Activated CD8-positive, alpha-beta T cell treated with anti-CD3 and anti-CD28 coated beads for 36 hours (primary cell): ENCODE measurements at regions not wholly inside any gene's neighbourhood (a gene's known extent, or its start where the extent isn't known, plus 50 kb on each side); places are given as distances from the start of the nearest gene placed in this dataset.

ENCODE experiments used
- ATAC-seq: fragments of 200-7000 bp; cut with Tn5 transposase; one replicate; pipeline ENCODE4 v1.10.0; 2021; ENCODE audit warnings: mild to moderate bottlenecking, moderate library complexity
- CTCF ChIA-PET: fragments of 350-600 bp; sonication (Branson Sonifier 250); formaldehyde crosslinking; loops from one replicate; lab custom pipeline; 2021; ENCODE audit warnings: antibody characterized with exemption; lab: Charles Lee
- POLR2A ChIA-PET: fragments of 350-600 bp; sonication (Branson Sonifier 250); formaldehyde crosslinking; loops from one replicate; lab custom pipeline; 2021; ENCODE audit warnings: antibody characterized with exemption; lab: Charles Lee
- DNase-seq: peaks from one replicate; pipeline ENCODE4 v3.0.0-alpha.2; 2020
- H3K27ac Mint-ChIP-seq: one replicate; pipeline ENCODE4 v1.8.0; 2021; ENCODE audit warnings: mild to moderate bottlenecking, mixed read lengths
- H3K27me3 Mint-ChIP-seq: one replicate; pipeline ENCODE4 v1.8.0; 2021; ENCODE audit warnings: mixed read lengths
- H3K36me3 Mint-ChIP-seq: one replicate; pipeline ENCODE4 v1.8.0; 2021; ENCODE audit warnings: low read depth, mixed read lengths
- H3K4me1 Mint-ChIP-seq: one replicate; pipeline ENCODE4 v1.8.0; 2021; ENCODE audit warnings: low read depth, mixed read lengths
- H3K4me3 Mint-ChIP-seq: one replicate; pipeline ENCODE4 v1.8.0; 2021; ENCODE audit warnings: mild to moderate bottlenecking, moderate library complexity, mixed read lengths
- H3K9me3 Mint-ChIP-seq: one replicate; pipeline ENCODE4 v1.8.0; 2021; ENCODE audit warnings: mixed read lengths
- CTCF ChIP-seq: fragments of 200-600 bp; IDR thresholded peaks from one replicate; pipeline ENCODE4 v1.8.0; 2022; ENCODE audit warnings: antibody characterized with exemption, mild to moderate bottlenecking
- intact Hi-C: fragments of 100-400 bp; cut with micrococcal nuclease; formaldehyde crosslinking; loops from one replicate; pipeline ENCODE4 v1.10.0; 2022

GRCh38 chr16:72300892-72301291 lies 128.9 kb upstream of the PMFBP1 start:
- no peak for DNase-seq
- ChIA-PET CTCF (no interaction called here), POLR2A (no interaction called here)
- Mint-ChIP-seq H3K27ac (no peak overlapping the region), H3K27me3 (no peaks in the 10 kb centered on the region), H3K9me3 (peaks cover 2% of the 10 kb centered on the region), H3K36me3 (no peaks in the 10 kb centered on the region), H3K4me3 (no peak overlapping the region), H3K4me1 (no peaks in the 10 kb centered on the region)
- intact Hi-C loops: no loop called here
- no peak for ATAC-seq
- TF ChIP-seq CTCF: no peak

GRCh38 chr16:72299684-72300243 lies 127.8 kb upstream of the PMFBP1 start:
- intact Hi-C loops: no loop called here
- H3K4me1 Mint-ChIP-seq: no peaks in the 10 kb centered on the region
- ATAC-seq (no peak), DNase-seq (no peak)
- no peaks in the 10 kb centered on the region for H3K9me3 Mint-ChIP-seq
- no peak for TF ChIP-seq CTCF
- no peaks in the 10 kb centered on the region for H3K27me3 Mint-ChIP-seq
- POLR2A ChIA-PET: no interaction called here
- CTCF ChIA-PET: interaction anchor here (1.2 kb wide), 1 partner anchor 100 kb away, joined by 3 read pairs; no protein-coding TSS in a partner anchor
- no peak overlapping the region for H3K27ac Mint-ChIP-seq
- H3K4me3 Mint-ChIP-seq: no peak overlapping the region
- no peaks in the 10 kb centered on the region for H3K36me3 Mint-ChIP-seq

- Mint-ChIP-seq H3K27me3 (no peaks in the 10 kb centered on the region), H3K36me3 (no peaks in the 10 kb centered on the region), H3K4me1 (no peaks in the 10 kb centered on the region), H3K27ac (no peak overlapping the region), H3K4me3 (no peak overlapping the region), H3K9me3 (no peaks in the 10 kb centered on the region)
- ChIA-PET POLR2A (no interaction called here), CTCF (interaction anchor here (1.2 kb wide), 1 partner anchor 101 kb away, joined by 3 read pairs; no protein-coding TSS in a partner anchor)
- no peak for TF ChIP-seq CTCF
- no peak for DNase-seq
- no peak for ATAC-seq
- intact Hi-C loops: no loop called here
Measured at GRCh38 chr16:72298961-72299360, 127.0 kb upstream of the PMFBP1 start.

- ATAC-seq (no peak), DNase-seq (no peak)
- H3K4me3 Mint-ChIP-seq: no peak overlapping the region
- intact Hi-C loops: no loop called here
- no peaks in the 10 kb centered on the region for H3K27me3 Mint-ChIP-seq
- ChIA-PET POLR2A (no interaction called here), CTCF (interaction anchor here (0.9 to 1.6 kb wide), 2 partner anchors 14 to 171 kb away, joined by 3 read pairs; no protein-coding TSS in a partner anchor)
- no peaks in the 10 kb centered on the region for H3K4me1 Mint-ChIP-seq
- H3K36me3 Mint-ChIP-seq: no peaks in the 10 kb centered on the region
- no peak for TF ChIP-seq CTCF
- no peak overlapping the region for H3K27ac Mint-ChIP-seq
- H3K9me3 Mint-ChIP-seq: no peaks in the 10 kb centered on the region
Measured at GRCh38 chr16:72295914-72296313, 124.0 kb upstream of the PMFBP1 start.

GRCh38 chr16:72291531-72291981 lies 119.6 kb upstream of the PMFBP1 start:
- POLR2A ChIA-PET: no interaction called here
- H3K27me3 Mint-ChIP-seq: no peaks in the 10 kb centered on the region
- no peak overlapping the region for H3K27ac Mint-ChIP-seq
- no peaks in the 10 kb centered on the region for H3K36me3 Mint-ChIP-seq
- no peaks in the 10 kb centered on the region for H3K4me1 Mint-ChIP-seq
- CTCF ChIA-PET: no interaction called here
- intact Hi-C loops: no loop called here
- H3K9me3 Mint-ChIP-seq: no peaks in the 10 kb centered on the region
- no peak overlapping the region for H3K4me3 Mint-ChIP-seq
- ATAC-seq (no peak), DNase-seq (no peak)
- no peak for TF ChIP-seq CTCF
